Small intestine (tissue), 7 donors: ENCODE measurements at regions not wholly inside any gene's neighbourhood (a gene's known extent, or its start where the extent isn't known, plus 50 kb on each side); places are given as distances from the start of the nearest gene placed in this dataset.

Experiments used
- DNase-seq, 2 donors: peaks; one replicate each; pipeline versions ENCODE4 v3.0.0 to v3.0.0-alpha.2; 2013
- FAIRE-seq: peaks from 2 replicates; lab custom pipeline; 2012; peaks lifted over from hg19 to GRCh38; lab: Jason Lieb, UNC
- H3K27ac ChIP-seq, 3 donors: one replicate each; pipeline ENCODE4 v1.5.1; 2013; ENCODE audit warnings: low read length in 2 of 3, mild to moderate bottlenecking in 2 of 3, control low read depth in 1 of 3, inconsistent platforms in 1 of 3, low read depth in 1 of 3, moderate library complexity in 1 of 3
- H3K27me3 ChIP-seq, 3 donors: one replicate each; pipeline ENCODE4 v1.6.1; 2013; ENCODE audit warnings: low read length in 3 of 3, inconsistent platforms in 1 of 3; ENCODE audit not compliant: control insufficient read depth in 3 of 3, insufficient read depth in 3 of 3
- H3K36me3 ChIP-seq, 3 donors: one replicate each; pipeline ENCODE4 v1.6.1; 2013; ENCODE audit warnings: low read length in 3 of 3, inconsistent platforms in 1 of 3, low read depth in 1 of 3, mild to moderate bottlenecking in 1 of 3, moderate library complexity in 1 of 3; ENCODE audit not compliant: control insufficient read depth in 3 of 3, insufficient read depth in 2 of 3
- H3K4me1 ChIP-seq, 3 donors: one replicate each; pipeline ENCODE4 v1.6.1; 2013; ENCODE audit warnings: low read length in 2 of 3, inconsistent platforms in 1 of 3, low read depth in 1 of 3, mild to moderate bottlenecking in 1 of 3, moderate library complexity in 1 of 3; ENCODE audit not compliant: control insufficient read depth in 3 of 3, insufficient read depth in 2 of 3
- H3K4me3 ChIP-seq, 3 donors: one replicate each; pipeline ENCODE4 v1.5.1; 2013; ENCODE audit warnings: low read length in 3 of 3, control low read depth in 1 of 3, inconsistent platforms in 1 of 3, low read depth in 1 of 3, mild to moderate bottlenecking in 1 of 3, moderate library complexity in 1 of 3
- H3K9me3 ChIP-seq, 2 donors: one replicate each; pipeline ENCODE4 v1.6.1; 2013; ENCODE audit warnings: low read depth in 1 of 2, low read length in 1 of 2; ENCODE audit not compliant: control insufficient read depth in 2 of 2, insufficient read depth in 1 of 2
- WGBS, 3 donors: extraction: QIAGEN DNeasy Blood & Tissue Kit; methylation state at CpG; one replicate each; pipeline ENCODE4 v1.1.7; 2013; 5-methylcytosine and 5-hydroxymethylcytosine counted together
- donor health status: healthy with polysubstance abuse.
- donor health status: control.
- donor health status: control.
- donor health status: Bipolar disorder and iron deficiency.
- donor health status: healthy.

- no peak overlapping the region for H3K4me3 ChIP-seq
- H3K4me1 ChIP-seq = peaks cover 0 to 2% (median 0%) of the 10 kb centered on the region in 3 donors
- no peak for FAIRE-seq
- no peak for DNase-seq
- H3K27ac ChIP-seq = no peak overlapping the region
- no peaks in the 10 kb centered on the region for H3K27me3 ChIP-seq
- H3K36me3 ChIP-seq = no peaks in the 10 kb centered on the region
- H3K9me3 ChIP-seq = peaks cover 0 to 15% of the 10 kb centered on the region in 2 donors
- 63 to 87% (median 82%) methylated on average over 1 of the region's 1 CpG for WGBS, 3 donors
These were observed 268.6 kb downstream of the MYCN start for GRCh38 chr2:16208921-16209320.

GRCh38 chr2:16208241-16208797 is 268.0 kb downstream of the MYCN start:
- Histone ChIP-seq H3K36me3 (no peaks in the 10 kb centered on the region), H3K27ac (no peak overlapping the region), H3K4me1 (peaks cover 0 to 8% (median 3%) of the 10 kb centered on the region in 3 donors), H3K9me3 (peaks cover 0 to 15% of the 10 kb centered on the region in 2 donors), H3K27me3 (no peaks in the 10 kb centered on the region), H3K4me3 (no peak overlapping the region)
- DNase-seq (no peak), FAIRE-seq (no peak)
- WGBS, 3 donors = 76 to 85% (median 81%) methylated on average over 6 of the region's 6 CpGs

- WGBS, 3 donors = 78 to 81% (median 81%) methylated on average over 2 of the region's 2 CpGs
- Histone ChIP-seq H3K4me3 (no peak overlapping the region), H3K27me3 (no peaks in the 10 kb centered on the region), H3K27ac (no peak overlapping the region), H3K9me3 (peaks cover 0 to 15% of the 10 kb centered on the region in 2 donors), H3K4me1 (peaks cover 0 to 15% (median 3%) of the 10 kb centered on the region in 3 donors), H3K36me3 (no peaks in the 10 kb centered on the region)
- no peak for DNase-seq
- FAIRE-seq = no peak
These were observed 267.3 kb downstream of the MYCN start for GRCh38 chr2:16207611-16208010.

GRCh38 chr2:16207151-16207550 is 266.8 kb downstream of the MYCN start:
- no peak overlapping the region for H3K4me3 ChIP-seq
- DNase-seq (no peak), FAIRE-seq (no peak)
- no peaks in the 10 kb centered on the region for H3K27me3 ChIP-seq
- WGBS, 3 donors = 83 to 97% (median 92%) methylated on average over 3 of the region's 3 CpGs
- H3K27ac ChIP-seq = no peak overlapping the region
- H3K4me1 ChIP-seq = peaks cover 0 to 20% (median 3%) of the 10 kb centered on the region in 3 donors
- peaks cover 0 to 15% of the 10 kb centered on the region in 2 donors for H3K9me3 ChIP-seq
- no peaks in the 10 kb centered on the region for H3K36me3 ChIP-seq

GRCh38 chr2:16206191-16206944 is 266.0 kb downstream of the MYCN start:
- no peaks in the 10 kb centered on the region for H3K27me3 ChIP-seq
- DNase-seq (no peak), FAIRE-seq (no peak)
- H3K27ac ChIP-seq = no peak overlapping the region
- WGBS, 3 donors = 77 to 85% (median 83%) methylated on average over 4 of the region's 4 CpGs
- peaks cover 0 to 15% of the 10 kb centered on the region in 2 donors for H3K9me3 ChIP-seq
- H3K4me1 ChIP-seq = peaks cover 0 to 24% (median 7%) of the 10 kb centered on the region in 3 donors
- no peak overlapping the region for H3K4me3 ChIP-seq
- H3K36me3 ChIP-seq = no peaks in the 10 kb centered on the region

GRCh38 chr2:16205631-16206030 is 265.3 kb downstream of the MYCN start:
- DNase-seq (no peak), FAIRE-seq (no peak)
- 74 to 89% (median 80%) methylated on average over 2 of the region's 2 CpGs for WGBS, 3 donors

GRCh38 chr2:16204886-16205620 is 264.7 kb downstream of the MYCN start:
- no peak for FAIRE-seq
- WGBS, 3 donors = 90 to 94% (median 93%) methylated on average over 12 of the region's 12 CpGs
- Histone ChIP-seq H3K9me3 (peaks cover 0 to 11% of the 10 kb centered on the region in 2 donors), H3K4me3 (no peak overlapping the region), H3K27me3 (no peaks in the 10 kb centered on the region), H3K4me1 (peaks cover 0 to 28% (median 10%) of the 10 kb centered on the region in 3 donors), H3K36me3 (no peaks in the 10 kb centered on the region), H3K27ac (no peak overlapping the region)
- no peak for DNase-seq

More at GRCh38 chr2:16205631-16206030, 265.3 kb downstream of the MYCN start:
- Histone ChIP-seq H3K27me3 (no peaks in the 10 kb centered on the region), H3K36me3 (no peaks in the 10 kb centered on the region), H3K4me3 (no peak overlapping the region), H3K4me1 (peaks cover 0 to 28% (median 10%) of the 10 kb centered on the region in 3 donors), H3K27ac (no peak overlapping the region), H3K9me3 (peaks cover 0 to 11% of the 10 kb centered on the region in 2 donors)

GRCh38 chr2:16204251-16204650 is 263.9 kb downstream of the MYCN start:
- FAIRE-seq = no peak
- H3K27me3 ChIP-seq = no peaks in the 10 kb centered on the region
- no peak overlapping the region for H3K27ac ChIP-seq
- 83 to 98% (median 95%) methylated on average over 1 of the region's 1 CpG for WGBS, 3 donors
- H3K9me3 ChIP-seq = peaks cover 0 to 11% of the 10 kb centered on the region in 2 donors
- H3K36me3 ChIP-seq = no peaks in the 10 kb centered on the region
- DNase-seq = no peak
- peaks cover 0 to 28% (median 10%) of the 10 kb centered on the region in 3 donors for H3K4me1 ChIP-seq
- no peak overlapping the region for H3K4me3 ChIP-seq
